ENCODE measurements at regions not wholly inside any gene's neighbourhood (a gene's known extent, or its start where the extent isn't known, plus 50 kb on each side); places are given as distances from the start of the nearest gene placed in this dataset.

DNA sequence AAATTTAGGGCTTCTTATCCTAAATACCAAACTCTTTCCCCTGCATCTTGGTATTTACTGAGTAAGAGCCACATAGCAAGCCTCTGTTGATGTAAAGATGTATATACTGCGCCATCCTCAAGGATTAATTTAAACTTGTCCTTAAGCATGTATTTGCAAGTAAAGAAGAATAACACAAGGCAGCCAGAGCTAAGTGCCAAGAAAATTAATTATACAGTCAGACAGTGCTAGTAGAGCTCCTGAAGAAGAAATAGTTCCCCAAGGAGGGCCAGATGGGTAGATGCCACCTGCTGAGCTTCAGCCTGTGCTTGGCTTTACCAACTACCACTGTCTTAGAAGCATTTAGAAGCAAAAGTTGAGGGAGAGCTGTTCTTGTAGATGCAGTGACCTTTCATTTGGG lies 470.0 kb downstream of the BUD13 start:
- no peak overlapping the region for H3K4me3 Mint-ChIP-seq
- ATAC-seq (replicated peaks; ENCODE audit: extremely low read depth, poor library complexity, severe bottlenecking) (no peak), DNase-seq (ENCODE audit: low spot score in 2 of 2) (no peak)
- H3K27me3 Mint-ChIP-seq: peaks cover 38% of the 10 kb centered on the region
- H3K9me3 Mint-ChIP-seq: no peaks in the 10 kb centered on the region
- no peaks in the 10 kb centered on the region for H3K4me1 Mint-ChIP-seq
- H3K27ac Mint-ChIP-seq (ENCODE audit: low read depth): no peak overlapping the region
- no peaks in the 10 kb centered on the region for H3K36me3 Mint-ChIP-seq (ENCODE audit: insufficient read depth)

GRCh38 chr11:116301141-116301540 lies 471.6 kb downstream of the BUD13 start:
- peaks cover 29% of the 10 kb centered on the region for H3K27me3 Mint-ChIP-seq
- no peak for DNase-seq (ENCODE audit: low spot score in 2 of 2)
- no peaks in the 10 kb centered on the region for H3K36me3 Mint-ChIP-seq (ENCODE audit: insufficient read depth)
- no peak overlapping the region for H3K27ac Mint-ChIP-seq (ENCODE audit: low read depth)
- no peak for ATAC-seq (replicated peaks; ENCODE audit: extremely low read depth, poor library complexity, severe bottlenecking)
- no peak overlapping the region for H3K4me3 Mint-ChIP-seq
- H3K9me3 Mint-ChIP-seq: no peaks in the 10 kb centered on the region
- no peaks in the 10 kb centered on the region for H3K4me1 Mint-ChIP-seq

GRCh38 chr11:116300232-116300631 lies 472.6 kb downstream of the BUD13 start:
- Mint-ChIP-seq H3K4me3 (no peak overlapping the region), H3K27ac (ENCODE audit: low read depth) (no peak overlapping the region), H3K36me3 (ENCODE audit: insufficient read depth) (no peaks in the 10 kb centered on the region), H3K9me3 (no peaks in the 10 kb centered on the region), H3K4me1 (no peaks in the 10 kb centered on the region), H3K27me3 (peaks cover 20% of the 10 kb centered on the region)
- ATAC-seq (replicated peaks; ENCODE audit: extremely low read depth, poor library complexity, severe bottlenecking) (no peak), DNase-seq (ENCODE audit: low spot score in 2 of 2) (no peak)

DNA sequence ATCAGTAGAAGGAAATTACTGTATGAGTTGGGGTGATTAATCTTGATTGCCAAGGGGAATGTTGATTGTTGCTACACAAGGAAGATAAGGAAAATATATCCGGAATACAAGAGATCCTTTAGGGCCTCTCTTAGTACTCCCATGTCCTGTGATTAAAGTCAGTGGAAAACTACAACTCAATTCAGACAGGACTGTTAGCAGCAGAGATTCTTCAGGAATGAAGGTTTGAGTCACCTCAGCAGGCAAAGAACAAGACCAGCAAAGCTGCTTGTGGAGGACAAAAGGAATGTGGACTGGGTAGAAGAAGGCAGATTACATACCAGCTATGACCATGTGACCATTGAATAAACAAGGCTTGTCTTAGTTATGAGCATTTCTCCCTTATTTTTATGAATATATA lies 478.2 kb downstream of the BUD13 start:
- Mint-ChIP-seq H3K36me3 (ENCODE audit: insufficient read depth) (no peaks in the 10 kb centered on the region), H3K4me1 (no peaks in the 10 kb centered on the region), H3K27me3 (peaks cover 9% of the 10 kb centered on the region), H3K9me3 (no peaks in the 10 kb centered on the region), H3K27ac (ENCODE audit: low read depth) (no peak overlapping the region), H3K4me3 (no peak overlapping the region)
- DNase-seq (ENCODE audit: low spot score in 2 of 2): no peak
- no peak for ATAC-seq (replicated peaks; ENCODE audit: extremely low read depth, poor library complexity, severe bottlenecking)

GRCh38 chr11:116287866-116288265 lies 484.9 kb downstream of the BUD13 start:
- ATAC-seq (replicated peaks; ENCODE audit: extremely low read depth, poor library complexity, severe bottlenecking) (no peak), DNase-seq (ENCODE audit: low spot score in 2 of 2) (no peak)
- H3K4me3 Mint-ChIP-seq: no peak overlapping the region
- no peaks in the 10 kb centered on the region for H3K9me3 Mint-ChIP-seq
- no peaks in the 10 kb centered on the region for H3K4me1 Mint-ChIP-seq
- peaks cover 27% of the 10 kb centered on the region for H3K27me3 Mint-ChIP-seq
- H3K36me3 Mint-ChIP-seq (ENCODE audit: insufficient read depth): no peaks in the 10 kb centered on the region
- H3K27ac Mint-ChIP-seq (ENCODE audit: low read depth): no peak overlapping the region

GRCh38 chr11:116285026-116285425 lies 487.8 kb downstream of the BUD13 start:
- no peak for ATAC-seq (replicated peaks; ENCODE audit: extremely low read depth, poor library complexity, severe bottlenecking)
- Mint-ChIP-seq H3K4me1 (no peaks in the 10 kb centered on the region), H3K36me3 (ENCODE audit: insufficient read depth) (no peaks in the 10 kb centered on the region), H3K27me3 (peaks cover 26% of the 10 kb centered on the region), H3K4me3 (no peak overlapping the region), H3K9me3 (no peaks in the 10 kb centered on the region), H3K27ac (ENCODE audit: low read depth) (no peak overlapping the region)
- DNase-seq (ENCODE audit: low spot score in 2 of 2): no peak

DNA sequence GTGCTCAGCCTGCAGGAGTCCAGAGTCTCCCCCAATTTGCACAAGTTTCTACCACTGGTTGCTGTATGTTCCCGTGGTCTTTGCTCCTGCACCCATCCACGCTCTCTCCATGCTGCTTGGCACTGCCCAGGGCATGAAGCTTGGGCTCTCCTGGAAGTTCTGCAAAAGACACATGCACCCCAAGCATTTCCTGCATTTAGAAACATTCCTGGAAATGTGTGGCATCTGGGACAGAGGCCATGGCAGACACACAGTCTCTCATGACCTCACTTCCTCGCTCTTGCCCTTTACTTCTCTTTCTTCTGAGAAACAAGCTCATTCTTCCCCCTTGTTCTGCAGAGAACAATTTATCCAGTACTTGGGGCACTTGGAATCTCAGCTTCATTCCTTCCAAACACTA lies 489.5 kb downstream of the BUD13 start:
- H3K36me3 Mint-ChIP-seq (ENCODE audit: insufficient read depth): no peaks in the 10 kb centered on the region
- no peaks in the 10 kb centered on the region for H3K9me3 Mint-ChIP-seq
- peaks cover 27% of the 10 kb centered on the region for H3K27me3 Mint-ChIP-seq
- no peaks in the 10 kb centered on the region for H3K4me1 Mint-ChIP-seq
- H3K4me3 Mint-ChIP-seq: no peak overlapping the region
- DNase-seq (ENCODE audit: low spot score in 2 of 2) (no peak), ATAC-seq (replicated peaks; ENCODE audit: extremely low read depth, poor library complexity, severe bottlenecking) (no peak)
- no peak overlapping the region for H3K27ac Mint-ChIP-seq (ENCODE audit: low read depth)

DNA sequence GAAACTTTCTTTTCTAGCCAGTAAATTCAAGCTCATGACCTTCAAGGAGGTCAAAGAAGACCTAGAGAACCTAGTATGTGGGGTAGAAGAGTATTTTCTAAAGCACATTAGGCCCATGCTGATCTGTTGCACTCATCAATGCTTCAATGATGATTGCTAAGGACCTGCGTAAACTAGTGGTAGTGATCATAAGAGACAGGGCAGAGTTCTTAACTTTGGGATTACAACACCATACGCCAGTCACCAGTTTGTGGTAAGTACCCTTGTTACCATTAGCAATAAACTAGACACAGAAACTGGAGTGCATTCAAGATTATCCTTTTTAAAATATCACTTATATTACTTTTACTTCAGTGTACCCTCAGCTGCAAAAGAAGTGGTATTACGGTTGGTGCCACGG lies 490.3 kb downstream of the BUD13 start:
- no peaks in the 10 kb centered on the region for H3K4me1 Mint-ChIP-seq
- no peaks in the 10 kb centered on the region for H3K36me3 Mint-ChIP-seq (ENCODE audit: insufficient read depth)
- DNase-seq (ENCODE audit: low spot score in 2 of 2): no peak
- peaks cover 31% of the 10 kb centered on the region for H3K27me3 Mint-ChIP-seq
- no peak overlapping the region for H3K4me3 Mint-ChIP-seq
- ATAC-seq (replicated peaks; ENCODE audit: extremely low read depth, poor library complexity, severe bottlenecking): no peak
- no peak overlapping the region for H3K27ac Mint-ChIP-seq (ENCODE audit: low read depth)
- H3K9me3 Mint-ChIP-seq: no peaks in the 10 kb centered on the region

DNA sequence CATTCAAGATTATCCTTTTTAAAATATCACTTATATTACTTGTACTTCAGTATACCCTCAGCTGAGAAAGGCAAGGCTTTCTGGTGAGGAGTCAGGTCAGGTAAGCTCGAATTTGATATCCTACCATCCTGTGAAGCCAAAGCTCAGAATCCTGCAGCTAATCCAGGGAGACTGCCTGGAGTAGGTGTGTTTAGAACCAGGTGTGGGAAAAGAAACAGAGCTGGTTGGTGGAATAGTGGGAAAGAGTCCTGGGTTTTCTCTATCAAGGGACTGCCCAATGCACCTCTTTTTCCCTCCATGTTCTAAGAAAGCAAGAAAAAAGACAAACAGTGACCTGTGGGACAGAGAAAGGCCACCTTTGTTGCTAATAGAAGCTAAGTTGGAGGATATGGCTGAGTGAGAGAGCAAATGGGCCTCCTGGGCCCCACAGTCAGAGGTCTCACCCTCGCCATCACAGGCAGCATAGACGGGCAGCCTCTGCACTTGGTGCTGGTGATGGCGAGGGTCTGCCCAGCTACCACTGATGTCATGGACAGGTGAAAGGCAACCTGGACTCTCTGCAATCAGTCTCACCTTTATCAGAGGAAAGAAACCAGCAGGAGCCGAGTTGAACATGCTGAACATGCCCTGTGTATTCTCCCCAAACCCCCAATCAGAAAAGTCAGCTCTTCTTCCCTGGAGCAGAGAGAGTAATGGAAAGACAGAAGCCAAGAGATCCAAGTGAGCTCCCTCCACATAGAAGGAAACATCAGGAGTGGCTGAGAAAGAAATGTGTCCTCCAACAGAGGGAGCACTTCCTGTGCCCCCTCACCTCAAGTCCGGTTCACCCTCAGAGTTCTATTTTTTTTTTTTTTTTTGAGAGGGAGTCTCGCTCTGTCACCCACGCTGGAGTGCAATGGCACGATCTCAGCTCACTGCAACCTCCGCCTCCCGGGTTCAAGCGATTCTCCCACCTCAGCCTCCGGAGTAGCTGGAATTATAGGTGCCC lies 491.3 kb downstream of the BUD13 start:
- Mint-ChIP-seq H3K4me3 (no peak overlapping the region), H3K4me1 (no peaks in the 10 kb centered on the region), H3K36me3 (ENCODE audit: insufficient read depth) (no peaks in the 10 kb centered on the region), H3K9me3 (no peaks in the 10 kb centered on the region), H3K27ac (ENCODE audit: low read depth) (no peak overlapping the region), H3K27me3 (peaks cover 24% of the 10 kb centered on the region)
- ATAC-seq (replicated peaks; ENCODE audit: extremely low read depth, poor library complexity, severe bottlenecking) (no peak), DNase-seq (ENCODE audit: low spot score in 2 of 2) (no peak)

DNA sequence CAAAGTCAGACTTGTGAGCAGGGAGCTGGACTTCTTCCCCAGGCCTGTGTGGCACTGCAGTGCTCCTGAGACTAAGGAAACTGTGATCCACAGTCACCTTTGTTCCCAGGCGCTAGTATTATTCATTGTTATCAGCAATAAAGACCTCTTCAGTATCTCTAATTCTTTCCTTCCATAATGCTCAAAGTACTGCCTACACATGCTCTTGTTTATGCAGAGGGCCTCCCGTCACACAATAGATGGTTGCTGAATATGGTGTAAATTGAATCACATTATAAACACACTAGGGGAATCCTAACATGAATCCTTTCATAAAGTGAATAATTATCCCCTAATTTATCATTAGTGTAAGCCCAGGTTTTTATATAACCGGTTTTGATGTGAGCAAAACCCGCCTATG lies 493.3 kb downstream of the BUD13 start:
- no peak overlapping the region for H3K4me3 Mint-ChIP-seq
- no peaks in the 10 kb centered on the region for H3K4me1 Mint-ChIP-seq
- no peaks in the 10 kb centered on the region for H3K9me3 Mint-ChIP-seq
- ATAC-seq (replicated peaks; ENCODE audit: extremely low read depth, poor library complexity, severe bottlenecking) (no peak), DNase-seq (ENCODE audit: low spot score in 2 of 2) (no peak)
- H3K27me3 Mint-ChIP-seq: peaks cover 25% of the 10 kb centered on the region
- no peaks in the 10 kb centered on the region for H3K36me3 Mint-ChIP-seq (ENCODE audit: insufficient read depth)
- H3K27ac Mint-ChIP-seq (ENCODE audit: low read depth): no peak overlapping the region

DNA sequence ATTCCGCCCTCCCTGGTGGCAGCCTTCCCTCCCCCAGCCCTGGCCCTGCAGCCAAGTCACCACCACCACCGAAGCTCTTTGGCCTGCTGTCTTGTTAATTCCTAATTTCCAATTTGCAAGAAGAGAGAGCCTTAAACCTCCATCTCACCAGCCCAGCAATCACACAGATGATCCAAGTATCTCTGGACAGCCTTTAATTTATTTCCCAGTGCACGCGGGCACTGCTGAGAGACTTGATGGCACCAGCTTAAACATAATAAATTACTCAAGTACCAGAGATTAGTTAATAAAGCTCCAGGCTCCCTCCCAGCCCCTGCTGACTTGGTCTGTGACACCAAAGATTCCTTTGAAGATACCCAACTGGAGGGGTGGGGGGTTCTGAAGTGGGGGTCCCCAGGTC lies 494.7 kb downstream of the BUD13 start:
- Mint-ChIP-seq H3K27me3 (peaks cover 37% of the 10 kb centered on the region), H3K36me3 (ENCODE audit: insufficient read depth) (no peaks in the 10 kb centered on the region), H3K4me1 (no peaks in the 10 kb centered on the region), H3K27ac (ENCODE audit: low read depth) (no peak overlapping the region), H3K4me3 (no peak overlapping the region), H3K9me3 (no peaks in the 10 kb centered on the region)
- no peak for DNase-seq (ENCODE audit: low spot score in 2 of 2)
- no peak for ATAC-seq (replicated peaks; ENCODE audit: extremely low read depth, poor library complexity, severe bottlenecking)

GRCh38 chr11:116276051-116277044 lies 496.4 kb downstream of the BUD13 start:
- Mint-ChIP-seq H3K36me3 (ENCODE audit: insufficient read depth) (peaks cover 2% of the 10 kb centered on the region), H3K4me1 (no peaks in the 10 kb centered on the region), H3K9me3 (no peaks in the 10 kb centered on the region), H3K27me3 (peaks cover 40% of the 10 kb centered on the region), H3K27ac (ENCODE audit: low read depth) (no peak overlapping the region), H3K4me3 (no peak overlapping the region)
- ATAC-seq (replicated peaks; ENCODE audit: extremely low read depth, poor library complexity, severe bottlenecking): peak; percentile 36
- DNase-seq (ENCODE audit: low spot score in 2 of 2): peak; percentile 56 to 61

All from central memory CD8-positive, alpha-beta T cell (primary cell).